HL-60 (cell line): ENCODE measurements at regions not wholly inside any gene's neighbourhood (a gene's known extent, or its start where the extent isn't known, plus 50 kb on each side); places are given as distances from the start of the nearest gene placed in this dataset.

ENCODE experiments used
- DNase-seq, 2 experiments: peaks; one replicate each; pipeline ENCODE4 v3.0.0-alpha.2; 2010 to 2020; ENCODE audit warnings: low read depth in 1 of 2, low spot score in 1 of 2
- H3K27ac ChIP-seq: fragments of 250-450 bp; sonication (Bioruptor Pico); replicated peaks from 2 replicates; pipeline ENCODE4 v1.5.1; 2020; ENCODE audit warnings: mild to moderate bottlenecking, moderate library complexity
- H3K27me3 ChIP-seq: fragments of 250-450 bp; sonication (Bioruptor Pico); 2 replicates; pipeline ENCODE4 v1.5.1; 2021; ENCODE audit warnings: mild to moderate bottlenecking, moderate library complexity; ENCODE audit not compliant: insufficient read depth, poor library complexity, severe bottlenecking
- H3K4me3 ChIP-seq: replicated peaks from 2 replicates; pipeline ENCODE4 v1.5.1; 2011; ENCODE audit warnings: mild to moderate bottlenecking, control low read depth, low read length; ENCODE audit not compliant: insufficient read depth
- GABPA ChIP-seq: IDR thresholded peaks from 2 replicates; pipeline ENCODE4 v1.6.1; 2012; ENCODE audit warnings: low read depth
- POLR2AphosphoS5 ChIP-seq: IDR thresholded peaks from 2 replicates; pipeline ENCODE4 v1.6.1; 2012; ENCODE audit warnings: low read depth
- SPI1 ChIP-seq: IDR thresholded peaks from 2 replicates; pipeline ENCODE4 v1.6.1; 2012; ENCODE audit warnings: low read depth, mild to moderate bottlenecking, borderline replicate concordance
- TF ChIP-seq, protein P1 (sequence below): IDR thresholded peaks from one replicate; pipeline ENCODE4 v1.5.1; 2011; ENCODE audit warnings: low read length, control low read depth, inconsistent platforms; ENCODE audit not compliant: insufficient read depth
- TF ChIP-seq, protein P2 (sequence below): IDR thresholded peaks from 2 replicates; pipeline ENCODE4 v1.6.1; 2012; ENCODE audit warnings: low read depth; ENCODE audit not compliant: insufficient replicate concordance

DNA sequence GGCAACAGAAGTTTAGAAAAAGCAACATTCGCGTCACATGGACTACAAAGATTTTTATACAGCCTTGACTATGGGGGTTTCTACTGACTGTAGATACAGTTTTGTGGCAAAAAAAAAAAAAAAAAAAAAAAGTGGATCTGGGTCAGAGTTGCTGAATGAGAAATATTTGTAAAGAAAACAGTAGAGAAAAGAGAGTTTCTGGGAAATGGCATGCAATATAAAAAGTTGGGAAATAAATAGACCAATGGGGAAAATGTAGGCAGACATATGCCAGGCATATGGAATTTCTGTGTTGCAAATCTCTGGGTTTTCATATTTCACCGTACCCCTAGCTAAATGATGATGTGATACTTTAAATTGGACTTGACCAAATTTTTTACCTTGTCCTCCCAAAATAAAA, 315.3 kb downstream of the EFNB2 start:
- H3K27me3 ChIP-seq: no peaks in the 10 kb centered on the region
- no peak for DNase-seq
- no peak for TF ChIP-seq SPI1
- TF ChIP-seq, protein P1, sequence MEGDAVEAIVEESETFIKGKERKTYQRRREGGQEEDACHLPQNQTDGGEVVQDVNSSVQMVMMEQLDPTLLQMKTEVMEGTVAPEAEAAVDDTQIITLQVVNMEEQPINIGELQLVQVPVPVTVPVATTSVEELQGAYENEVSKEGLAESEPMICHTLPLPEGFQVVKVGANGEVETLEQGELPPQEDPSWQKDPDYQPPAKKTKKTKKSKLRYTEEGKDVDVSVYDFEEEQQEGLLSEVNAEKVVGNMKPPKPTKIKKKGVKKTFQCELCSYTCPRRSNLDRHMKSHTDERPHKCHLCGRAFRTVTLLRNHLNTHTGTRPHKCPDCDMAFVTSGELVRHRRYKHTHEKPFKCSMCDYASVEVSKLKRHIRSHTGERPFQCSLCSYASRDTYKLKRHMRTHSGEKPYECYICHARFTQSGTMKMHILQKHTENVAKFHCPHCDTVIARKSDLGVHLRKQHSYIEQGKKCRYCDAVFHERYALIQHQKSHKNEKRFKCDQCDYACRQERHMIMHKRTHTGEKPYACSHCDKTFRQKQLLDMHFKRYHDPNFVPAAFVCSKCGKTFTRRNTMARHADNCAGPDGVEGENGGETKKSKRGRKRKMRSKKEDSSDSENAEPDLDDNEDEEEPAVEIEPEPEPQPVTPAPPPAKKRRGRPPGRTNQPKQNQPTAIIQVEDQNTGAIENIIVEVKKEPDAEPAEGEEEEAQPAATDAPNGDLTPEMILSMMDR: no peak
- TF ChIP-seq POLR2AphosphoS5: no peak
- TF ChIP-seq, protein P2, sequence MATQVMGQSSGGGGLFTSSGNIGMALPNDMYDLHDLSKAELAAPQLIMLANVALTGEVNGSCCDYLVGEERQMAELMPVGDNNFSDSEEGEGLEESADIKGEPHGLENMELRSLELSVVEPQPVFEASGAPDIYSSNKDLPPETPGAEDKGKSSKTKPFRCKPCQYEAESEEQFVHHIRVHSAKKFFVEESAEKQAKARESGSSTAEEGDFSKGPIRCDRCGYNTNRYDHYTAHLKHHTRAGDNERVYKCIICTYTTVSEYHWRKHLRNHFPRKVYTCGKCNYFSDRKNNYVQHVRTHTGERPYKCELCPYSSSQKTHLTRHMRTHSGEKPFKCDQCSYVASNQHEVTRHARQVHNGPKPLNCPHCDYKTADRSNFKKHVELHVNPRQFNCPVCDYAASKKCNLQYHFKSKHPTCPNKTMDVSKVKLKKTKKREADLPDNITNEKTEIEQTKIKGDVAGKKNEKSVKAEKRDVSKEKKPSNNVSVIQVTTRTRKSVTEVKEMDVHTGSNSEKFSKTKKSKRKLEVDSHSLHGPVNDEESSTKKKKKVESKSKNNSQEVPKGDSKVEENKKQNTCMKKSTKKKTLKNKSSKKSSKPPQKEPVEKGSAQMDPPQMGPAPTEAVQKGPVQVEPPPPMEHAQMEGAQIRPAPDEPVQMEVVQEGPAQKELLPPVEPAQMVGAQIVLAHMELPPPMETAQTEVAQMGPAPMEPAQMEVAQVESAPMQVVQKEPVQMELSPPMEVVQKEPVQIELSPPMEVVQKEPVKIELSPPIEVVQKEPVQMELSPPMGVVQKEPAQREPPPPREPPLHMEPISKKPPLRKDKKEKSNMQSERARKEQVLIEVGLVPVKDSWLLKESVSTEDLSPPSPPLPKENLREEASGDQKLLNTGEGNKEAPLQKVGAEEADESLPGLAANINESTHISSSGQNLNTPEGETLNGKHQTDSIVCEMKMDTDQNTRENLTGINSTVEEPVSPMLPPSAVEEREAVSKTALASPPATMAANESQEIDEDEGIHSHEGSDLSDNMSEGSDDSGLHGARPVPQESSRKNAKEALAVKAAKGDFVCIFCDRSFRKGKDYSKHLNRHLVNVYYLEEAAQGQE: no peak
- TF ChIP-seq GABPA: no peak

GRCh38 chr13:106213028-106213757, 322.3 kb downstream of the EFNB2 start:
- TF ChIP-seq SPI1 (no peak), POLR2AphosphoS5 (no peak), GABPA (no peak)
- TF ChIP-seq, protein P1: no peak
- TF ChIP-seq, protein P2: no peak
- Histone ChIP-seq H3K27ac (no peak overlapping the region), H3K27me3 (no peaks in the 10 kb centered on the region), H3K4me3 (no peak overlapping the region)
- DNase-seq: no peak

More for the DNA sequence above, 315.3 kb downstream of the EFNB2 start:
- Histone ChIP-seq H3K4me3 (no peak overlapping the region), H3K27ac (no peak overlapping the region)

DNA sequence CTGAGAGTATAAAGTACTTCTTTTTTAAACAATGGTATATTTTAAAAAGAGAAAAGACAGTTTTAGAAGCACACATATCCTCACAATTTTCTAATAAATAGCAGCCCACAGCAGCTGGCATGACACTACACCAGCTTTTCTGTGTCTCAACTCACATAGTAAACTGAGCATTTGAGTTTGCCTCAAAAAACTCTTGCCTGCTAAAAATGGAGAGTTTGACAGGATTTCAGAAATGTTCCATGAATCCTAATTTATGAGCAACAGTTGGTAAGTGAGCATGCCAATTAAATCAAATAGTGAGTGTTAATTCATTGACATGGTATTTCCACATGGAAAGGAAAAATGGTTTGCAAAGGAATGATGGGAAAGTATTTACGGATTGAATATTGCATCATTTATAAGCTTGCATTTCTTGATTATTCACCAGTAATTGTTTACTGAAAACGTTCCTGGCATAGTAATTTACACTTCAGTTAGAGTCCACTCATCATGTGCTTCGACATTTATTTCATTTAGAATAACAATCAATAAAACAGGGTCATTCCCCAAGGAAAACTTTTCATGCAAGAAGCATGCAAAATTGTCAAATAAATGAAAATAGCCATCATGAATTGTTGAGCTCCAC, 323.0 kb downstream of the EFNB2 start:
- TF ChIP-seq GABPA: no peak
- TF ChIP-seq, protein P2: no peak
- TF ChIP-seq, protein P1: no peak
- TF ChIP-seq POLR2AphosphoS5: no peak
- no peak for TF ChIP-seq SPI1
- no peak for DNase-seq
- Histone ChIP-seq H3K27me3 (no peaks in the 10 kb centered on the region), H3K27ac (no peak overlapping the region), H3K4me3 (no peak overlapping the region)
